Limb (tissue), 2 donors: ENCODE measurements at regions not wholly inside any gene's neighbourhood (a gene's known extent, or its start where the extent isn't known, plus 50 kb on each side); places are given as distances from the start of the nearest gene placed in this dataset.

ENCODE experiments used
- DNase-seq, 2 donors: peaks; one replicate each; pipeline ENCODE4 v3.0.0-alpha.2; 2016; ENCODE audit errors: extremely low spot score in 2 of 2

- no peak for DNase-seq
These were observed 706.3 kb upstream of the WWC1 start for GRCh38 chr5:167585184-167585583.

GRCh38 chr5:167587772-167588437 lies 703.5 kb upstream of the WWC1 start:
- DNase-seq = peak in 1 of 2 donors; percentile 43

DNA sequence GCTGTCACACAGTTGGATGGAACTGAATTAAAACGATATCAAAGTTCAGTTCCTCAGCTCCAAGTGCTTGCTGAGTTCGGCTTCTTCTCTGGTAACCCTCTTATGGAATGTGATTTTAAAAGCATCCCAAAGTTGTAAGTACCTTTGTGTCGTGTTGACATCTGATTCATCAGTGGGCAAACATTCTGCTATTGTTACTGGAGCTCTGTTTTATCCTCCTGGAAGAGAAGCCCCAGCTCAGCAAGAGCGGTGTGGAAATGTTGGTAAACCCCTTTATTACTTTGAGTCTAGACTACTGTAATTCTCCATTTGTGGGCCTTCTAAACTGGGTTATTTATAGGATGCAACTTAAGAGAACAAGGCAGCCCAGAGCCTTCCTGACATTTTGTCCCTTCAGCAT lies 699.3 kb upstream of the WWC1 start:
- no peak for DNase-seq

- DNase-seq = no peak
These were observed 698.0 kb upstream of the WWC1 start for GRCh38 chr5:167593329-167594060.

DNA sequence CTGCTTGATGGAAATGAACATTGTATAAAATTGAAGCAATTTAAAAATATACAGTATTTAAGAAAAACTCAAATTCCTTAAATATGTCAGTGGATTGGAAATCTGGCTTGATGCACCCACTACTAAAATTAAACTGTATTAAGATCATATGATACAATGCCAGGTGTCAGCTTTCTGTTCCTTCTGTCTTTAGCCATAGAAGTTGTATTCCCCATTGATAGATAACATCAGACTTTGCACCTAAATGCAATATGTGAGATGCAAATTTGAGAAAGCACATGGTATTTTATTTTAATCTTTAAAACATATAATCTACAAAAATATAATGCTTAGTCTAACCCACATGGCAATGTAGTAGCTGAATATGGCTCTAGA lies 697.4 kb upstream of the WWC1 start:
- no peak for DNase-seq

GRCh38 chr5:167594750-167595149 lies 696.7 kb upstream of the WWC1 start:
- no peak for DNase-seq

- no peak for DNase-seq
These were observed 696.2 kb upstream of the WWC1 start for GRCh38 chr5:167595196-167595595.

GRCh38 chr5:167598166-167598565 lies 693.3 kb upstream of the WWC1 start:
- DNase-seq = no peak

DNA sequence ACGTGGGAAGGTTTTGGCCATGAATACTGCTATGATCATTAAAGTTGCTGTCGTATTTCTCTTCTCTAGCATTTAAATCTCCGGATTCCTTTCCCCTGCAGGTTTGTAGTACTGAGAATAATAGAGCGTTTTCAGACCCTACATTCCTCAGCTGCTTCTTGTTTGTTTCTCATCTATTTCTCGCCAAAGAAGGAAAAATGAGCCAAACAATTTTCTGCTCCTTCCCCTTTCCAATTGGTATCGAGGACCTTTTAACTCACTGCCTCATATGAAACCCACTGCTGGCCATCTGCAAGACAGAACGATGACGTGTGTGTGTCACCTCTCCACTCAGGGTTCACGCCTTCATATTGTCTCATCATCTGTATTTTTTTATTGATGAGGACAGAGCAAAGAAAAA lies 689.4 kb upstream of the WWC1 start:
- peak in 1 of 2 donors; percentile 55 for DNase-seq

GRCh38 chr5:167603135-167603534 lies 688.3 kb upstream of the WWC1 start:
- no peak for DNase-seq

DNA sequence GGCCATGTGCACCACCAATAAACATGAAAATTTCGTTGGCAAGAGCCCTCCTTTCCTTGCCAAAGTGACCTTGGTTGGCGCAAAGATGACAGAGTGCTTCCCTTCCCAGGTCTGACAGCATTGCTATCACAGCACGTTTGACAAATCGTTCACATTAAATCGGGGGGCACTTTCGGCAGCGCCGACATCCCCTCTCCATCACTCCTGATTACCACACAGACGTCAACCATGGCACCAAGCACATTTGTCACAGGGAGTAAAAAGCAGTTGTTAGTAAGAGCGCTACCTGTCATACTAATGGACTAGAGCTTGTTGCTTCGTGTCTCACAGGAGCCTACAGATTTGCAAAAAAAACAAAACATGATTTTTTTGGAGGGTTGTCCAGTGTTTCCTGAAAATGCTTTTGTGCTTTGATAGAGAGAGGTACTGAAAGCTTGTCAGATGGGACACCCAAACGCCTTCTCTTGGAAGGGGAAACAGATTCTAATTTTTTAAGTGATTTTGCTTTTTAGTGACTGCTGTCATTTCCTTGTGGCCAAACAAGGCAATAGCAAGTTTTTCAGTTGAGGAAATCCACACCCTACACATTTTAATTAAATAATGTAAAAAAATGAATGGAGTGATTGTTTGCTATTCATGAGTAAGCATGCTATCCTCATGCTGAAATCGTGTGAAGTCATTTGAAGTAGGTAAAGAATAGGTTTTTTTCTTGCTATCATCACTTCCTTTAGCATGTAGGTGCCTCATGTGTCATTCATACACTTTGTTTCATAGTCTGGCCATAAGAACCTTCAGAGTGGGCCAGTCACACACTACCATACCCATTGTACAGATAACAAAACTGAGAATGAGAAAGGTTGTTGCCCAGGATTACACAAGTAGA lies 682.8 kb upstream of the WWC1 start:
- DNase-seq = no peak

- no peak for DNase-seq
These were observed 677.0 kb upstream of the WWC1 start for GRCh38 chr5:167614294-167615021.

- DNase-seq = no peak
These were observed 675.2 kb upstream of the WWC1 start for GRCh38 chr5:167616043-167616890.

- no peak for DNase-seq
These were observed 668.1 kb upstream of the WWC1 start for GRCh38 chr5:167623354-167623753.

- DNase-seq = no peak
These were observed 667.4 kb upstream of the WWC1 start for GRCh38 chr5:167624053-167624452.

DNA sequence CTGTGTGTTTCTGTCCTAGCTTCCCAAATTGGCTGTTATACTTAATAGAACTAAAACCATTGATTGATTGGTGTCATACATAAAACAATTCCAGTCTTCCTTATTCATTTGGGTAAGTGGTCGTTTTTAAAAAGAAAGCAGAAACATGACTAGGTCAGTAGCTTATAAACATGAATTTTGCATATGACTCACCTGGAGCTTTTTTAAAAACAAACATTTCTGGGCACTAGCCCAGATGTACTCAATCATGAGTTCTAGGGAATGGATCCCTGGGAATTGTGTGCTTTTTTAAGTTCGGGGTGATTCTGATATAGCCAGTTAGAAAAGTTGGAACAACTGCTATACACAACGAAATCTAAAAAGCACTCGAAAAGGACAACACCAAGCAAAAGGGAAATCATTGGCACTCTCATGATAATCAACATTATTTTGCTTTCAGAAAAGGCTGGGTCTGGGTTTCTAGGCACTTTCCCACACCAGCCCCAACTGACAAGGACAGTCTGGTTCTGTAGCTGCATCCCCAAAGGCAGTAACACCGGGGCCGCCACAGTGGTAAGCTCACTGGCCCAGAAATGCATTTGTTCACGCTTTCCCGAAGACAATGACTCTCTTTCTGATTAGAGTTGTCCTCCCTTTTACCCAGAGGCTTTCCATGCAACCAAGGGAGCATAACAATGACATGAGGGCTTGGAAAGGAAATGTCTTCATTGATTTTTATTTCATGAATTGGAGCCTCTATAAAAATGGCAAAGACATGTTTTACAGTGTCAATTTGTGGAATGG lies 664.9 kb upstream of the WWC1 start:
- no peak for DNase-seq

- DNase-seq = no peak
These were observed 661.8 kb upstream of the WWC1 start for GRCh38 chr5:167629634-167630033.

DNA sequence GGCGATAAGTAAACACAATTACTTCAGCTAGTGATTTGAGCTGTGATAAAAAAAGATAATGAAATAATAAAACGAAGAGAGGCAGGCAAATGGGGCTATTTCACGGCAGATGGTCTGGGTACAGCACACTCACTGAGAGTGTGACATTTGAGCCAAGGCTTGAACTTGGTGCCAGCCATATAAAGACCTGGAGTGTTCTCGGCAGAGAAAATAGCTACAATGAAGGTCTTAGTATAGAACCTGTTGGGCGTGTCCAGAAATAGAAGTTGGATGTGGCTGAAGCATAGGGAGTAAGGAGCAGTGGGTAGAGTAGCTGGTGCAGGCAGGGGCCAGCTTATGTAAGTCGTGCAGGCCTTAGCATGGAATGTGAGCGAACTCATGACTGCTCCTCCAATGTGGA lies 660.3 kb upstream of the WWC1 start:
- no peak for DNase-seq

DNA sequence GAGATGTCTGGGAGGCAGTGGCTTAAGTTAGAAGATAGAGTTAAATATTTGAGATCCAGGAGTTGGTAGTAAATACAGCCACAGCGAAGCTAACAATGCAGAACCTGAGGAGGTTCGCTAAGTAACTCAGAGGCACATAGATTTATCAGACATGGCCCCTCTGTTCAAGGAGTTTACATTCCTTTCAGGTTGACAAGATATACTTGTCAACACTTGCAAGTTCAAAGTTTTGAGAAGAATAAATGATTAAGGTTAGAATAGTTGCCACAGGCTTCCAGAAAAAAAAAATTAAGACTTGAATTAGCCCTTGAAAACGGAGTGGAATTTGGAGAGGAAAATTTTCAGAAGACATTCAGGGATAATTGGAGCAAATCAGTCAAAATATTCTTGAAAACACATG lies 658.3 kb upstream of the WWC1 start:
- no peak for DNase-seq

- no peak for DNase-seq
These were observed 657.5 kb upstream of the WWC1 start for GRCh38 chr5:167633931-167634341.
